Stimulated activated CD8-positive, alpha-beta memory T cell treated with anti-CD3 and anti-CD28 coated beads, Interleukin-7, amount 100 ng/mL, for 1 hour (primary cell): ENCODE measurements at regions not wholly inside any gene's neighbourhood (a gene's known extent, or its start where the extent isn't known, plus 50 kb on each side); places are given as distances from the start of the nearest gene placed in this dataset.
"Not testable (repeated sequence)": the region's sequence is repeated elsewhere in the genome, so short reads cannot be mapped to it uniquely, and the experiment has no call there.

Source experiments
- DNase-seq, 2 donors: peaks; one replicate each; pipeline ENCODE4 v3.0.0-alpha.2; 2020; ENCODE audit warnings: low read depth in 2 of 2

GRCh38 chr4:12943069-12943468, 541.1 kb downstream of the RAB28 start:
- DNase-seq = no peak

DNA sequence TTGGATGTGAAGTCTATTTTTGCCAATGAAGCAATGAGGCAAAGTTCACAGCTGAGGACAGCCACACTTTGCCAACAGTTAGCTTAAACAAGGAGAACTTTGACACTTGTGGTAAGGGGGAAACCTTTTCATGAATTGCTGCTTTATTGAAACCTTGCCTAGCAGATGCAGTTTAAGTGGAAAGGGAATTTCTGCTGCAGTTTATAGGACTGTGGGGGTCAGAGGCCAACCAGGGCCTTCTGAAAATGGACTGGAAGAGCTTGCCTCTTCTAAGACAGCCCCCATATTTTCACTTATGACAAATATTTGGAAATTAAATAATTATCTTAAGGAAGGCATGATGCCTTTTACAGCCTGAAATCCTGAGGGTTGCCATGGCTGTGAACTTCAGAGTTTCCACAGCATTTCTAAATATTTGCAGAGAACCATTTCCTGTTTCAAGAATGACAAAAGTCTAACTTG, 550.3 kb downstream of the RAB28 start:
- DNase-seq = no peak

DNA sequence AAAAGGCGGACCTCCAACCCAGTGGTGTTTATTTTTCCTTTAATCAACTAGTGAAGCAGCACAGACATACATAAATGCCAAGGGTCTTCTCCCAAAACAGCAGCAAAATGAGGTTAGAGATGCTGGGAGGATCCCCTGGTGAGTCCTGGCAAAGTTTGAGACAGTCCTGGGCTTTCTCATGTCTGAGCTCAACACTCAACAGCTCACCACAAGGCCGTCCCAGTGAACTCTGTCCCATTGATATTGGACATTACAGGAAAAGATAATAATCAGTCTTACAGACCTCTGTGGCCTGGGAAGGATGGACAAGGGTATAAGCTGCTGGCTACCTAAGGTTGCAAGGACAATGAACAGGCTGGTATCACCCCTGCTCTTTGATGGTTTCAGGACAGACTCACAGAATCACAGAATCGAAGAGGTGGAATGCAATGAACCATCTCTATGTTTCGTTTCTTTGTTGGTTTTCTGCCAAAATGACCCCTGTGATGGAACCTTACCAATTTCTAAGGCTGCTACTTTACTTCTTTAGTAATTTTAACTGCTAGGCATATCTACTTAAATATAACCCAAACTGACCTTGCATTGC, 551.8 kb downstream of the RAB28 start:
- DNase-seq = no peak

GRCh38 chr4:12929784-12930183, 554.4 kb downstream of the RAB28 start:
- DNase-seq = no peak

DNA sequence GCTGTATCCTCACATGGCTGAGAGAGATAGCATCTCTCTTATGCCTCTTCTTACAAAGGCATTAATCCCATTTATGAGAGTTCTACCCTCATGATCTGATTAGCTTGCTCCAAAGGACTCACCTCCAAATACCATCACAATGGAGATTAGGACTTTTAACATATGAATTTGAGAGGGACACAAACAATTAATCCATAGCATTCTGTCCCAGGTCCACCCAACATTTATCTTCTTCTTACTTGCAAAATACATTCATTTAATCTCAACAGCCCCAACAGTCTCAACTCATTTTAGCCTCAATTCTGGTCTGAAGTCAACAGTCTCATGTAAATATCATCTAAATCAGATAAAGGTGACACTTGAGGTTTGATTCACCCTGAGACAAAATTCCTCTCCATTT, 555.4 kb downstream of the RAB28 start:
- DNase-seq = no peak

DNA sequence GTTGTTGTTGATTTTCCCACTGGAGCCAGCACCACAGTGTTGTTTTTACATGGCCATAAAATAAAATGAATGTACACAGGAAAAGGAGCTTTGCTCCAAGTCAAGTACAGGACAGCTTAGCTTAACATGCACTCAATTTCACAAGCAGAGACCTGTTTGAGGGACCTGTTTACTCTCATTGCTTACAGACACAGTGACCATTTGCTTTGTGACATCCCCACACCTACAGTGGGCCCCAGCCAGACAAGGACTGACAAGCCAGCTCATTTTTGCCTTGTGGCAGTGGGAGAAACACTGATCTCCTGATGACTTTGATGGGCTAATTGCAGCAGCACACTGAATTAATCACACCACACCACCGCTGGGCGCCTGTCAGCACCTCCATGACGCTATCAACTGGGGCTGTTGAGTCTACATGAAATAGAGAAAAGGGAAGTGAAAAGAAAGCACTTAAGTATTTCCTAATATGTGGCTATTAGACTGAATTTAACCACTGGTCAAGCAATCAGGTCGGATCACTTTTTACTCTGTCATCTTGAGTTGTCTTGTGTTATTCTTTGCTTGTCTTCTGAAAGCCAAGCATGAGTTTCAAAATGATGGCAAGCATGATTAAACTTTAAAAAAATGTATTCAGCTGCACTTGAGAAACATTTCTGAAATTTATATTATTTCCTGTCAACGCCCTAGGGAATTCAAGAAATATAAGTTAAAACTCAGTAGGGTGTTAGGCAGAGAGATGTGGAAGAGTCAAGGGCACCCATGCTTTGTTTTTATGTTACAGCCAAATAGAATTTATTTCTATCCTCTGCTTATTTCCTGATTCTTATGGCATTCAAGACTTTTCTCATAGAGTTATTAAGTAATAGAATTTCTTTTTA, 557.7 kb downstream of the RAB28 start:
- no peak for DNase-seq

DNA sequence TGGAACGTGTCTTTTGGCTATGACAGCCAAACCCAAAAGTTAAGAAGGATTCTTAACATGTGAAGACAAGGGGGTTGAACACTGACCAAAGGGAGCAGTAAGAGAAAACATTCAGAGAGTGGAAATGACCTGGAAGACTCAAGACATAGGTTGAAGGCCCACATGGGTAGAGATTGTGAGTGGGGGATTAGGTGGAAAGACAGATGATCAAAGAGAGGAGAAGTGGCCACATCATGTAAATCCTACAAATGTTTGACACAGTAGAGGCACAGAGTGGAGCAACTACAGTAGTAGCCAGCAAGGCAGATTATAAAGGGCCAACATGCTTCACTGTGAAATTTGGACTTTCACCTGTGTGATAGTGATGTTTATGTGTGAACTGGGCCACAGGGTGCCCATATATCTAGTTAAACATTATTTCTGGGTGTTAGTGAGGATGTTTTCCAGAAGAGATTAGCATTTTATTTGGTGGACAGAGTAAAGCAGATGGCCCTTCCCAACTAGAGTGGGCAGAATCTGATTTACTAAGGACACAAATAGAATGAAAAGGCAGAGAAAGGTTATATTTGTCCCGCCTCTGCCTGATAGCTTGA, 559.3 kb downstream of the RAB28 start:
- DNase-seq = no peak

GRCh38 chr4:12924253-12924652, 559.9 kb downstream of the RAB28 start:
- no peak for DNase-seq

DNA sequence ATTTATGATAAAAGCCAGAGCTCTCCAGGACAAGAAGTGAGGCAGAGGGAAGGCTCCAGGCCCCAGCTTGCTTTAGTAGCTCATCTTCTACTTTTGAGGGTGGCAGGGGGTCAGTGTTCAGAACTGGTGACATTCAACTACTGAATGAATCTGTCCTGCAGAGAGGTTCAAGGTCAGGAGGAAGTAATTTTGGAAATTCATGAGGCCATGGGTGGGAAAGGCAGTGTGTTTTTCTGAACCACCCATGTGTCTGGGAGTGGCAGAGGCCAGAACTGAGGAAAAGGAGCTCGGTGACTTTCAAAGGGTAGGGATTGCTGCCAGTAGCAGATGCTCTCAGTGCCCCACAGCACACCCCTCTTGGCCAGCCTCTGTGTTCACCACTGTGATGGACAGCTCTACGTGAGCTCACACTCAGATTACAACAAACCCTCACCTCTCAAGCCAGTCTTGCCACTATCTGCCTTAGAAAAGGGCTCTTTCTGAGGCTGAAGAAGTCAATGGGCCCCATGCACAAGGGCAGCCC, 571.2 kb downstream of the RAB28 start:
- DNase-seq = no peak

- DNase-seq = no peak
These were observed 572.3 kb downstream of the RAB28 start for GRCh38 chr4:12911750-12912358.

DNA sequence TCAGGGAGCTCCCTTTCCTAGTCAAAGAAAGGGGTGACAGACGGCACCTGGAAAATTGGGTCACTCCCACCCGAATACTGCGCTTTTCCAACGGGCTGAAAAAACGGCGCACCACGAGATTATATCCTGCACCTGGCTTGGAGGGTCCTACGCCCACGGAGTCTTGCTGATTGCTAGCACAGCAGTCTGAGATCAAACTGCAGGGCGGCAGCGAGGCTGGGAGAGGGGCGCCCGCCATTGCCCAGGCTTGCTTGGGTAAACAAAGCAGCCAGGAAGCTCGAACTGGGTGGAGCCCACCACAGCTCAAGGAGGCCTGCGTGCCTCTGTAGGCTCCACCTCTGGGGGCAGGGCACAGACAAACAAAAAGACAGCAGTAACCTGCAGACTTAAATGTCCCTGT, 580.5 kb downstream of the RAB28 start:
- not testable (repeated sequence) for DNase-seq

DNA sequence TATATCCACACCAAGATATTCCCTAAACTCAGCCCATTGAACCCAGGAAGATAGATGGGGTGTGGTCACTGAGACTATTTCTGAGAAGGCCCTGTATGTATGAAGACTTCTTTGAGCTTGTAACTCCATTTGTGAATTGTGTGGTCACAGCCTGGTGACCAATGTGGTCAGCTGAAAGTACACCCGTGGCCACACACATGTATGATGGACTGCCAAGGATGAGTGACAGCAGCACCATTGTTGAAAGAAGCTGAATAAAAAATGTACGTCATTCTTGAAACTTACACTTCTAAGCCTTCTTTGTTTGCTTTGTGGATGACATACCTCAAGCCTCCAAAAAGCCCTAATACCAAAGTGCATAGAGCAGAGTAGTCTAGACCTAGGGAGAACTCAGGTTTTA, 581.4 kb downstream of the RAB28 start:
- DNase-seq = no peak

DNA sequence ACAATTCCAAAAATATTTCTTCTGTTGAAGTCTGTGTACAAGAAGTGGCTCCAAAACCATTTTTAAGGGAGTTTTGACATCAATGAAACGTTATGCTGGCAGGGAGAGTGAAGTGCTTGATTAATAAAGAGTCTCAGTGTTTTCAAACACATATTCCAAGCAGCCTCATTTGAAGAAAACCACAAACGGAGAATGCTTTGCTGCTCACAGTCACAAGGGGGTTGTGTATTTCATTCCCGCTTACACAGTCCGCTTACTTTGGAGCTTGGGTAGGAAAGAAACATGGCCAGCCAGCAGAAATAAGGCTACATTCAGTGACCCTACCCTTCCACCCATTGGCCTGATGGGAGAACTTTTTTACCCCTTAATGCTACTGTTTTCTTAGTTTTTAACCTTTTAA, 586.2 kb downstream of the RAB28 start:
- no peak for DNase-seq

- no peak for DNase-seq
These were observed 590.1 kb downstream of the RAB28 start for GRCh38 chr4:12894062-12894461.

GRCh38 chr4:12889054-12889453, 595.1 kb downstream of the RAB28 start:
- no peak for DNase-seq

GRCh38 chr4:12884846-12885796, 599.0 kb downstream of the RAB28 start:
- no peak for DNase-seq

GRCh38 chr4:12881945-12882584, 602.1 kb downstream of the RAB28 start:
- no peak for DNase-seq

GRCh38 chr4:12880844-12881243, 603.3 kb downstream of the RAB28 start:
- no peak for DNase-seq

DNA sequence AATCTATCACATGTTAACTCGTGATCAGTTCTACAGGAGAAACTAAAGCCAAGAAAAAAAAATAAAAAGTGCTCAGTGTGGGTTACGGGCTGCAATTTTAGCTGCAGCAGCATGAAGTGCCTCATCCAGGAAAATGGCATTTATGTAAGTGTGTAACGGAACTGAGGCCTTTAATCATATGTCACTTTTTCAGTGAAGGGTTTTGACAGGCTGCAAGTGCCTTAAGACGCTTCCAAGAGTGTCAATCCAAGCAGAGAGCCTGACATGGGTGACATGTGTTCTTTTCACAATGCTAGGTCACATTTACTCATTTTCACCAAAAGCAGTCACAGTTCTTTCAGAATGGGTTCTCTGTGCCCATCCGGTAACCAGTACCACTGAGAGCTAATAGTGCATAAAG, 604.6 kb downstream of the RAB28 start:
- no peak for DNase-seq

- DNase-seq = no peak
These were observed 608.4 kb downstream of the RAB28 start for GRCh38 chr4:12875640-12876243.
